HG03108 (cell line): ENCODE measurements at regions not wholly inside any gene's neighbourhood (a gene's known extent, or its start where the extent isn't known, plus 50 kb on each side); places are given as distances from the start of the nearest gene placed in this dataset.

ENCODE experiments used
- ATAC-seq: cut with Tn5 transposase; IDR thresholded peaks from one replicate; pipeline ENCODE4 v1.9.1; 2021; ENCODE audit warnings: moderate library complexity; ENCODE audit not compliant: unreplicated experiment

DNA sequence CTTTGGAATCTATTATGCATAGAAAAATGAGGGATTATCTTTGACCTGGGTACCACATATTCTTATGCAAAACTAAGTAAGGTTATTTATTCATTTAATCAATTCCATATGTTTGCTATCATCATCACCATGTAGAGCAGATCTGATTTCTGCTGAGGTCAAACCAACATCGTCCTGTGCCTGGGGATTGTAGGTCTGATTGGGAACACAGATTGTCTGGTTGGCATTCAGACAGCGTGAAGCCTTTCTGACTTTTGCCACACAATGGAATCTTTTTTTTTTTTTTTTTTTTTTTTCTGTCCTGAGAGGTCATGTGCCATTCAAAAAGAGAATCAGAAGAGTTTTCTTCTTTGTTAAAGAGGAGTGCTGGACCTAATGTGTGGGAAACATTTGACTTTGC lies 142.9 kb downstream of the RAB11FIP2 start:
- ATAC-seq: no peak

DNA sequence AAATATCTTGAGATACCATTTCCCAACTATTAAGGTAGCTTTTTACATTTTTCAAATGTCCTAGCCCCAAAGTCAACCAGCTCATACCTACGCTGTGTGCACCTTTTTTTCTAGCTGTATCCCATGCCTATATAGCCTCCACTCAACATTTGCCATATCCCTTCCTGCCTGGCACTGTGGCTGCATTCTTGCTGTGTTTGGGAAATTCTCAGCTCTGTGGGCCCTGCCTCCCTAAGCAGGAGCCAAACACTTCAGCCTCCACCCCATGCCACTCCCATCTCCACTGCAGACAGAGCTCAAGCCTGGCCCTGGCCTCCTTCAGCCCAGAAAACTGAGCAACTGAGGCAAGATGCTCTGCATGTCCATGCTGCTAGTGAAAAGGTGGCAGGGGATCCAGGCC lies 141.3 kb downstream of the RAB11FIP2 start:
- ATAC-seq: no peak

DNA sequence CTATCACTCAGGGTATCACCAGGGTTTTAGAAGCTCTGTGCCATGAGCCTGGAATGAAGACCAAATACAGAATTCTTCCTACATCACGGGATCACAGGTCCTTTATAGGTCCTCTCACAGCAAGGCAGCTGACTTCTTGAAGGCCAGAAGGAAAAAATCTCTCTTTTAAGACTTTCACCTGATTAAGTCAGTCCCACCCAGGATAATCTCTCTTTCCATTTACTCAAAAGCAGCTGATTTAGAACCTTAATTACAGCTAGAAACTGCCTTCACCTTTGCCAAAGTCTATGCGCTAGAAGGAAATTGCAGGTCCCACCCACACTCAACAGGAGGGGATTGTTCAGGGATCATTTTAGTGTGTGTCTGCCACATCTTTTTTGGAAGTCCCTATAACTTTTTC lies 135.1 kb downstream of the RAB11FIP2 start:
- ATAC-seq: no peak

- ATAC-seq: no peak
Observed at GRCh38 chr10:117914334-117914733, 132.4 kb downstream of the RAB11FIP2 start.

- ATAC-seq: no peak
Observed at GRCh38 chr10:117920956-117921355, 125.8 kb downstream of the RAB11FIP2 start.

GRCh38 chr10:117921421-117921820 lies 125.3 kb downstream of the RAB11FIP2 start:
- no peak for ATAC-seq

GRCh38 chr10:117924820-117925219 lies 121.9 kb downstream of the RAB11FIP2 start:
- no peak for ATAC-seq

DNA sequence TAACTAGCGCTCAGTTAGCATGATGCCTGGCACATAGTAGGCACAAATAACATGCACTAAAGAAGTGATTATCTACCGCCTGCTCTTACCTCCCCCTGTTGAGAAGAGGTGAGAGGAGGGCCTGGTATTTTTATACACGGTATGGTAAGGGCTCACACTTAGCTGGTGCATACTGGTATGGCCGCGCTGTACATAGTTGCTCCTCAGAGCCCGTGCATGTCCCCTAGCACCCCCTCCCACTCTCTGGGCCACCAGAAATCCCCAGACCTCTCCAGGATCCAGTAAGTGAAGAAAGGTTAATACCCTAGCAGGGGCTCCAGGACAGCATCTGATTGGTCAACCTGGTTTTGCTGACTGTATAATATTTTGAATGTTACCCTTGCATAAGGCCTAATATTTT lies 121.4 kb downstream of the RAB11FIP2 start:
- no peak for ATAC-seq

GRCh38 chr10:117926491-117926890 lies 120.2 kb downstream of the RAB11FIP2 start:
- ATAC-seq: no peak

- ATAC-seq: no peak
Observed at GRCh38 chr10:117927332-117927731, 119.4 kb downstream of the RAB11FIP2 start.

DNA sequence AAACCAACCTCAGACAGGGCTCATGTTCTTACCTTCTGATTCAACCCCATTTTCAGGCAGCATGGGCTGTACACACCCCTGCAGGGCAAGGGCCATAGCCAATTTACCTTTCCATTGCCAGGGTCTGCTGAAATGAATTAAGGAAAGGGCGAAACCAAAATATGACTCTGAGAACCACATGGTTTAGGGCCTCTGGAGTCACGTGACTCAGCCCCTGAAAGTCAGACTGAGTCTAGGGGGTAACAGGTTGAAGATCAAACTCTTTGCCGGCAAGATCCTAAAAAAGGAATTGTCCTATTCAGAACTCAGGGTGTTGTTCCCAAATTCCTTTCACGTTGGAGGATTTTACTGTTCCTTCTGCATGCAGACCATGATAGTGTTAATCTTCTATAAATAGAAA lies 118.9 kb downstream of the RAB11FIP2 start:
- ATAC-seq: no peak

GRCh38 chr10:117928281-117928680 lies 118.5 kb downstream of the RAB11FIP2 start:
- no peak for ATAC-seq

DNA sequence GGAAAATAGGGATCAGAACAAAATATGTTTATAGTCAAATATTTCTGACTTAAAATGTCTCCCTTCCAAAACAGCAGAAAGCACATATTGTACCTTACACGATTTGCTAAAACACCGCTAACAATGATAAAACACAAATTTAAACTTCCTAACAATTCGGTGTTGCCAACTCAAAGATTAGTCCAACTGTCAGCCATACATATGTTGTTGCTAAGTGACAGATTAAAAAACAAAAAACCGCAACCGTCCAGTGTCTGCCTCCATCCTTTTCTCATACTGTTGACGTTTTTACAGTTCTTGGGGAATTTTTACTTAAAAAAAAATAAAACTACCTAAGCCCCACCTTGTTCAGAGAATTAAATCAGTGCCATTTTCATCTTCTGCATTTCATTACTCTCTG lies 118.0 kb downstream of the RAB11FIP2 start:
- ATAC-seq: no peak

DNA sequence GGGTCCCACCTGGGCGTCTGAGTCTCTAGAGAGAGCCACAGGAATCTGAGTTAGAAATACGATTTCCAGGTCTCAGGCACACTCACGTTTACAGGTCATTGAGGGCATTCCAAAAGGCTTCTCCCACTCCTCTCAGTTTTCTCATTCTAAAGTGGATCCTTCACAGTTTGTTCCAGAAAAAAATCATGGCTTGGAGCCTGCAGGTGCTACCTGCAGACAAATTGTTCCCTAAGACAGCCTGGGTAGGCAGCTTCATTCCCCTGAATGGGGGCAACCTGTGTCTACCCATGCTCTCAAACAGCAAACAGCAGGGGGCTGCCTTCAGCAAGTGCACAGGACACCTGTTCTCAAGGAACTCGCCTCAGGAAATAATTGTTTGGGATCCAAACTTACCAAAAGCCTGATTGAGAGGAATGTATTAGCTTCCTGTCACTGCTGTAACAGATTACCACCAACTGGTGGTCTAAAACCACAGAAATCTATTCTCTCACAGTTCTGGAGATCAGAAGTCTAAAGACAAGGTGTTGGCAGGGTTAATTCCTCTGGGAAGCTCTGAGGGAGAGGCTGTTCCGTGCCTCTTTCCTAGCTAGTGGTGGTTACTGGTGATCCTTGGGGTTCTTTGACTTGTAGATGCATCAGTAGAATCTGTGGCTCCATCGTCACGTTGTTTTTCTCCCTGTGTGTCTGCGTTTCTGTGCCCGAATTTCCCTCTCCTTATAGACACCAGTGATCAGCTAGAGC lies 117.2 kb downstream of the RAB11FIP2 start:
- ATAC-seq: no peak

DNA sequence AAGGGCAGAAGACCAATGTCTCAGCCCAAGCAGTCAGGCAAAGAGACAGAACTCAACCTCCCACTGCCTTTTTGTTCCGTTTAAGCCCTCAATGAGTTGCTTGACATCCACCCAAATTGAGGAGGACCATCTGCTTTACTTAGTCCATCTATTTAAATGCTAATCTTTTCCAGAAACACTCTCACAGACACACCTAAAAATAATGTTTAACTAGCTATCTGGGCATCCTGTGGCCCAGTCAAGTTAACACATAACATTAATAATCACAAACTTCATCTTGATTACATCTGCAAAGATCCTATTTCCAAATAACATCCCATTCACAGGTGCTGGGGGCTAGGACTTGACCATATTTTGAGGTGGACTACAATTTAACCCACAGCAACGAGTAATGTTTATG lies 115.7 kb downstream of the RAB11FIP2 start:
- ATAC-seq: no peak

DNA sequence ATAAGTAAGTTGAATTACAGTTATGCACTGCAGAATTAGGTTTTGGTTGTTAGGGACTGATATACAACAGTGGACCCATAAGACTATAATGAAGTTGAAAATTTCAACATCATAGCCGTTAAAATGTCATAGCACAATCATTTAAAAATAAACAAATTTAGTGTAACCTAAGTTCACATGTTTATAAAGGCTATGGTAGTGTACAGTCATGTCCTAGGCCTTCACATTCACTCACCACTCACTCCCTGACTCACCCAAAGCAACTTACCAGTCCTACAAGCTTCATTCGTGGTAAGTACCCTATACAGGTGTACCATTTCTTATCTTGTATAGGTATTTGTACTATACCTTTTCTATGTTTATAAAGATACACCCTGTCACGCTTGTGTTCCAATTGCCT lies 113.7 kb downstream of the RAB11FIP2 start:
- no peak for ATAC-seq

DNA sequence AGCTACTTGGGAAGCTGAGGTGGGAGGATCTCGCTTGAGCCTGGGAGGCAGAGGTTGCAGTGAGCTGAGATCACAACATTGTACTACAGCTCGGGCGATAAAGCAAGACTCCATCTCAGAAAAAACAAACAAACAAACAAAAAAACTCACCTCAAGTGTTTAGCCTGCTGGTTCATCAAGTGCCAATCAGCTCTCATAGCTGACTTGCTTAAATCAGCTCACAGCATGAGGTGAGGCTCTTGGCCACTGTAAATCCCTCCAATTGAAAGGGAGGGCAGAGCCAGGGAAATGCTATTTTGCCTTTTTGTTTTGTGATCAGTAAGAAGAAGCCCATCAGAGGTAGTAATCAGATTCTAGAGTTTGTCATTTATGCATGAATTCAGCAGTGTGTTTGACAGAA lies 112.3 kb downstream of the RAB11FIP2 start:
- no peak for ATAC-seq

DNA sequence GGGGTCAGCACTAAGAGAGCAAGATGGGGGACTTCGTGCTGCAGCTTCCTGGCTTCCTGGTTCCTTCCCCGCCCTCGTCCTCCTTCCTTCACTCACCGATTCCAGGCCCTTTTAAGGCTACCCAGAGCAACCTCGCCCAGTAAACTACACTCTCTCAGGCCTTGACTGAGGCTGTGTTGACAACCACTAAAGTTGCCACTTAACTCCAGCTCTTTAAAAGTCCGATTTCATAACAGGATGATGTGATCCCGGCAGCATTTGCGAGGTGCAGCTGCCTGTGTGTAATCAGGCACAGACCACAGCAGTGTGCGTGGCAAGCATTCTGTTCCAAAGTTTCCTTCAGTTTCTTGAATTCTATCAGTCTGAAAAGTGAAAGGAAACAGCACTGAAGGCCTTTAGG lies 110.6 kb downstream of the RAB11FIP2 start:
- ATAC-seq: no peak

- no peak for ATAC-seq
Observed at GRCh38 chr10:117936566-117936965, 110.2 kb downstream of the RAB11FIP2 start.

DNA sequence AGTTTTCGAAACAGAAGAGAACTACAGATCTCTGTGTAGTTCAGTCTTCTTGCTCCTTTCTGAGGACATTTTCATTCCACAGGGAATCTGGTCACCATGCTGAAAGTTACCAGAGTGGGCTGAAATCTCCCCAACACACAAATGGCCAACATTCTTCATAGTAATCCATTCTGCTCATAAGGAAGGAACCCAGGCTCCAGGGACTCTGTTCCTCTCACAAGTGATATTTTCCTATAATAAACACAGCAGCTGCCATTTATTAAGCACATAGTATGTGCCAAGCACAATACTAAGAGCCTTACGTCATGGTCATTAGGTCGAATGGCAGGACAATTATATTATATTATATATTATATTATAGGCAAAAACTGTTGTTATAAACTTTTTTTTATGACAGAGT lies 109.8 kb downstream of the RAB11FIP2 start:
- ATAC-seq: no peak

GRCh38 chr10:117938104-117938503 lies 108.6 kb downstream of the RAB11FIP2 start:
- no peak for ATAC-seq

GRCh38 chr10:117942226-117942625 lies 104.5 kb downstream of the RAB11FIP2 start:
- ATAC-seq: no peak
